ENCODE measurements at regions not wholly inside any gene's neighbourhood (a gene's known extent, or its start where the extent isn't known, plus 50 kb on each side); places are given as distances from the start of the nearest gene placed in this dataset.
"Not testable (repeated sequence)": the region's sequence is repeated elsewhere in the genome, so short reads cannot be mapped to it uniquely, and the experiment has no call there.

GRCh38 chr10:70967591-70968587, 79.5 kb upstream of the PCBD1 start:
- DNase-seq, result no peak

DNA sequence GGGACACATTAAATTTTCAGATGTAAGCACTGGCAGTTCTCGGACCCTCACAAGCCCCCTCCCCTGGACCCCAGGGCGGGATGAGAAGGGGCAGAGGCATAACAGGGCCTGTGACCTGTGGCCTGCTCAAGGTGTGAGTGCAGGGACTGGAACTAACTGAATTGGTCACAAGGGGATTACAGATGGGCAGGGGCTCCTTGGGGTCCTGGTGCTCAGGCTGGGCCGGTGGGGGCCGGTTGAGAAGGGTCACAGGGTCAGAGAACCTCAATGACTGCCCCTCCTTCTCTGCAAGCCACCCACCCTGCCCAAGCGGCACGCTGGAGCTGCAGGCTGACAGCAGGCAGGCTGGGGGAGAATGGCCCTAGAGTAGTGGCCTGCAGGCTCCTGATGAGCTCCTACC, 80.8 kb upstream of the PCBD1 start:
- DNase-seq, result no peak

- no peak for DNase-seq
Measured at GRCh38 chr10:70970830-70971229, 82.5 kb upstream of the PCBD1 start.

DNA sequence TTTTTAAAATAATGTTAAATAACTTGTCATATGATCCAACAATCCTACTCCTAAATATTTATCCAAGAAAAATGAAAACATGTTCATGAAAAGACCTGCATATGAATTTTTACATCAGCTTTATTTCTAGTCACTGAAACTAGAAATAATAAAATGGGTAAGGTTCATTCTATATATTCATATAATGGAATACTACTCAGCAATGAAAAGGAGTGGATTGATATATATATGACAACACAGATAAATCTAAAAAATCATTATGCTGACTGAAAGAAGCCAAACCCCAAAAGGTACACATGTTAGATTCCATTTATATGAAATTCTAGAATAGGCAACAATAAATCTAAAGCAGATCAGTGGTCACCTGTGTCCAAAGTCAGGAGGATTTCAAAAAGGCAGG, 84.9 kb upstream of the PCBD1 start:
- DNase-seq, result no peak

DNA sequence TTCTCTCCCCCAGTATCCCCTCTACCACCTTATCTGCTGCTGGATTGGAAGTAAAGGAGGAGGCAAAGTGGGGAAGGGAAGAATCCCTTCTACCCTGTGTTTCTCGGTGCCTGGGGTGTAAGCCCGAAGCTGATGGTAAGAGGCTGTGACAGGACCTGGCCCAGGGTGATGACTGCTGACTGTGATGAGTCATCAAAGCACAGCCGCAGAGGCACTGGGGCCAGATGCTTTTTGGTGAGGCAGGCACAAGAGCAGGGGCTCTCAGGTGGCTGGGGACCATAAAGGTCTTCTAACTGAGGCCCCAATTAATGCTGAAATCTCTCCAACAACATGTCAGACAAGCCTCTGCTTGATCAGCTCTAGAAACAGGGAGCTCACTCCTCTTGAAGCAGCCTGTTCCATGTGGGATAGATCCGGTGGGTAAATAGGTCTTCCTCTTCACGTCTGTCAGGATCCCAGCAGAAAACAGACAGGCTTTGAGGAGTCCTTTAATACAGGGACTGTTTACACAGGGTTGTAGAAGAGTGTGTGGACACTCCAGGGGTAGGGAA, 86.1 kb upstream of the PCBD1 start:
- peak; percentile 29 for DNase-seq

DNA sequence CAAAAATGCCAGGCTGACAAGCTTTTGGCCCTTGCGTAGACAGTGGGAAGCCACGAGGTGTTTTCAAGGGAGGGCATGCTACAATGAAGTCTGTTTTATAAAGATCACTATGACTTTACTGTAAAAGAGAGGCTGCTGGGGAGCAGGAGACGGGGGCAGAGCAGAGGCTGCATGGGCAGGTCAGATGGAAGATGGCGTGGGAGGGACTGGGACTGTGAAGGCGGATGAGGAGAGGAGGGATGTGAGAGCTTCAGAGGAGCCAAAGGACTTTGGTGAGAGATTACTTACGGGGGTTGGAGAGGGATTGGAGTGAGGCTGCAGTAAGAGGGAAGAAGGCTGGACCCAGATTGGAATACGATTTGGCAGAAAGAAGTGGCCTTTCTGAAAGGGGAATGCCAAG, 86.6 kb upstream of the PCBD1 start:
- no peak for DNase-seq

DNA sequence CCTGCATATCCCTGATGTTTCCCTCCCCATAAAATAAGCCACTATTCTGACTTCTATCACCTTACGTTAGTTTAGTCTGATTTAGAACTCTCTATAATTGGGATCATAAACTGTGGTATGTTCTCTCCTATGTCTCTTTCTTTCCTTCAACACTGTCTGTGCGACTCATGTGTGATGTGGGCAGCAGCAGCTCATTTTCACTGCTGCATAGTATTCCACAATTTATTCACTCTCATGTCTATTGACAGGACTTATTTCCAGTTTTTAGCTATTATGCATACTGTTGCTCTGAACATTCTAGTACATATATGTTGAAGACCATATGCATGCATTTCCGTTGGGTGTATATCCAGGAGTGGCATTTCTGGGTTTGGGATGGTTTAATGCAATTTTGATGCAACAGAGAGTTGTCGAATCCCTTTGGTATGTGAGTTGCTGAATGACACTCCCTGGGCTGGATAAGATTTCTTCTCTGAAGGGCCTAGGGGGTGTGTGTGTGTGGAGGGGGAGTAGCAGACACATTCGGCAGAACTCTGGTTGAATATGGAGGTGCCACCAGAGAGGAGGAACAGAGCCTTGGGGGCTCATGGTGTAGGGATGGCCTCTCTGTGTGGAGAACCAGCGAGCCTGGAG, 87.8 kb upstream of the PCBD1 start:
- DNase-seq, result no peak

DNA sequence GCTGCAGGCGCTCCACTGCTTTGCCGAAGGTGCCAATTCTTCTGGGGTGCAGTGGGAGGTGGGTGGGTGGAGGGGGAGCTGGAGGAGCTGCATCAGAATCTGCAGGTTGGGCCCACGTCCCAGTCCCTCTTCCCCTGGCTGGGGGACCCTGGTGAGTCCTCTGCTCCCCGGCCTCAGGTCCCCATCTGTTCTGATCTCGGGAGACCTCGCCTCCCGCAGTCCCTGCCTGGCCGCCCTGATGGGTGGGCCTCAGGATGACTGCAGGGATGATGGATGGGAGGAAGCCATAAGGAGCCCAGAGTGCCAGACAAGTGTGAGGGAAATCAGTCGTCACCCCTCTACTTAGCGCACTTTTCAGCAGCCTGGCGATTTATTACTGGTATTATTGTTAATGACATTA, 89.3 kb upstream of the PCBD1 start:
- no peak for DNase-seq

DNA sequence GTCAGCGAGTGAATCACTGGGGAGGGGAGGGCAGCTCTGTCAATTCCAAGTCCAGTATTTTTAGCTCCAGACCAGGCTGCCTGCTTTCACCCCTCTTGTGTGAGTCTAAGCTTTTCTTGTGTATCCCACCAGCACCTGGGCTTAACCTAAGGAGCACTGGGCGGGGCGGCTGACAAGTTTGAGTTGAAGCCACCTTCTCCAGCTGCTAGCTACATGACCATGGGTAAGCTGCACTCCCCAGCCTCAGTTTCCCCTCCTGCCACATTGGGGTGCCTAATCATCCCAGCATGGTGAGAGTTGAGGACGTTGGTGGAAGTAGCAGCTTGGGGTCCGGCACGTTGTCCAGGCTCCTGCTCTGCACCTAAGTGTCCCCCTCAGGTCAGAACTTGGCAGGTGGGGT, 89.8 kb upstream of the PCBD1 start:
- DNase-seq, result no peak

DNA sequence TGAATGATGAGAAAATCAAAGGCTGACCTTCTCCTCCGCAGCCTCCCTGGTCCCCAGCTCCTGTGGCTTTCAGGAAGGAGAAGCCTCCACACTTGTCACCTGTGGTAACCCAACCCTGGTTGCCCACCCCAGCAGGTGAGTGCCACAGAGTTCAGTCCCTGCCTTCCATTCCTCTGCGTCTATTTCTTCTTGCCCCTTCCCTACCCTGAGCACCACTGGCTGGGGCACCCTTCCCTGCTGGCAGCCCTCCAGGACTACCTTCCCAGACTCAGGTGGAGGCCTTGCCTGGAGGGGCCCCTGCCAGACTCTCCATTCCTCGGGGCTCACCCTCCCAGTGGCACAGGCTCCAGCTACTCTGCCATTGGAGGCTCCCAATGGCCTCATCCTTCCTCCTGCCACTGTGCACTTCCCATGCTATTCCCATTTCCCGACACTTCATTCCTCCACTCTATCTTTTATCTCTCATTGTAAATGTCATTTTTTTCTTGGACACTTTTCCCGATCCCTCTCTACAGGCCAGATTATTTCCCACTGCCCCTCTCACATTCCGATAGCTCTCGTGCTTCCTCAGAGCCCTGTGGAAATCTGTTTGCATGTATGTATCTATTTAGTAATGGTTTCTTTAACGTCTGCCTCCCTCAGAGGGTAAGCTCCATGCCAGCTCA, 90.6 kb upstream of the PCBD1 start:
- DNase-seq, result no peak

DNA sequence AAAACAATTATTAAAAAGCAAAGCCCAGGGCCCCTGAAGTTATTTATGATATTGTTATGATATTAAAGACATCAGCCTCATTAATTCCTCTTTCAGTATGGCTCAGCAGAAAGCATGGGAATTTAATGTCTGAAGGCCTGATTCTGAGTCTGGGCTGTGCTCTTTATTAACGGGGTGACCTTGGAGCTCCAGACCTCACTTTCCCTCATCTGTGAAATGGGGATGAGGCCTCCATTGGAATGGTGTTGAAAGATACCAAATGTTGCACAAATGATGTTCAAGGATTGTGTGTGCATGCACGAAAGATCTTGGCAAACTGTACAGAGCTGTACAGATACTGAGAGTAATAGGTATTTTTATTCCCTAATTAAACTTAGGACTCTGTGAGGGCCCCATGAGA, 92.3 kb upstream of the PCBD1 start:
- no peak for DNase-seq

GRCh38 chr10:70981171-70981836, 92.9 kb upstream of the PCBD1 start:
- DNase-seq, result no peak

- no peak for DNase-seq
Measured at GRCh38 chr10:70981936-70982335, 93.6 kb upstream of the PCBD1 start.

DNA sequence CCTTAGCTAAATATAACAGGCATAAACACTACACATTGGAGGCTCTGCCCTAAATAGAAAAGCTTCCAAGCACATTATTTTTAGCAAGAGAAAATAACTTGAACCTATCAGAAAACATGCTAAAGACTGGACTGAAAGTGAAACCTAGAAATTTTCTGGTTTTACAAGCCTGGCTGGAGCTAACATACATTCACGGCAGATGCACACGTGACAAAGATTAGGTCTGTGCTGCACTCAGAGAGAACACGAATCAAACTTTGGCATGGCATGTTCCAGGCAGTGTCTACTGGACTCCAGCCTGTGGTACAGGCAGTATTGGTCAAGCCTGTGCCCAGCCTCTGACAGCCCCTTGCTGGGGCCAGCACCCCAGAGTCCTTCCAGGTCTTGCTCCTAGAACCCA, 94.1 kb upstream of the PCBD1 start:
- no peak for DNase-seq

DNA sequence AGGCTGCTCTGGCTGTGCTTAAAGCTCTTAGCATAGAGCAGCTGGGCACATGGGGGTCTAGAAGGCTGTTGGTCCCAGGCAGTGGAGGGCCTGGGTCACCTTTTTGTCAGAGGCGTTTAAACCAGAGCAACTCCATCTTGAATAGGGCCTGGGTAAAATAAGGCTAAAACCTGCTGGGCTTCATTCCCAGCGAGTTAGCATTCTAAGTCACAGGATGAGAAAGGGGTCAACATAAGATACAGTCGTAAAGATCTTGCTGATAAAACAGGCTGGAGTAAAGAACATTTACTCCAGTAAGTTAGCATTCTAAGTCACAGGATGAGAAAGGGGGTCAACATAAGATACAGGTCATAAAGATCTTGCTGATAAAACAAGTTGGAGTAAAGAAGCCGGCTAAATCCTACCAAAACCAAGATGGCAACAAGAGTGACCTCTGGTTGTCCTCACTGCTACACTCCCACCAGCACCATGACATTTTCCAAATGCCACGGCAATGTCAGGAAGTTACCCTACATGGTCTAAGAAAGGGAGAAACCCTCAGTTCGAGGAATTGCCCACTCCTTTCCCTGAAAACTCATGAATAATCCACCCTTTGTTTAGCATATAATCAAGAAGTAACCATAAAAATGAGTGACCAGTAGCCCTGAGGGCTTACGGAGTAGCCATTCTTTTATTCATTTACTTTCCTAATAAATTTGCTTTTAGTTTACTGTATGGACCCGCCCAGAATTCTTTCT, 96.8 kb upstream of the PCBD1 start:
- DNase-seq, result no peak

DNA sequence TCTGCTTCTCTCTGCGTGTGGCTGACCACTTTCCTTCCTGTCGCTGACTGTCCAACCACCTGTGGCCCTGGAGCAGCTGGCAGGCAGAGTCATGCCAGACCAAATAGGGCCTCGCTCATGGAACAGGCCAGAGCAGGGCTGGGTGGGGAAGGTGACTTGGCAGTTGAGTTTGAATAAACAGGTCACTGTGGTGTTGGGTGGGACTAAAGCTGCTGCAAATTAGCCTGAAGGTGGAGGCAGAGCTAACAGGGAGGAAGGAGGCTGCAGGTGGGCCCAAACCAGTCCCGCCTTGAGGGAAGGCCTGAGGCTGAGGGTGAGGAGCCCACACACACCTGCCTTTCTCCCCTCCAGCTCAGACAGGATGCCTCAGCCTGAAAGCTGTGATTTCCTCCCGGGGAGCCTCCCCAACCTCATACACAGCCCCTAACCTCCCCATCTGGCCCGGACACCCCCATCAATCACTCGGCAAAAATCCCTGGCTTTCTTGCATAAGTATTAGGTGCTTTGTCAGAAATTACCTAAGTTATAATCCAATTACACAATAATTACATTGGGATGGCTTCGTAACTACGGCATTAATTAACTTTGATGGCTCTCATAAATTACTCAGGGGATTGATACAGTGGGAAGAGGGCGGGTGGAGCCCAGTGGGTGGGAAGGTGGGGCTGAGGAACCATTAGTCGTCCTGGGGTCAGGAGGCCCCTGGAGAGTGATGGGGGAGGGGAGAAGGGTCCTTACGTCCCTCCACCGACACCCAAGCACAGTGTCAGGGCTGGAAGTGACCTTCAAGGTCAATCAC, 97.7 kb upstream of the PCBD1 start:
- no peak for DNase-seq

DNA sequence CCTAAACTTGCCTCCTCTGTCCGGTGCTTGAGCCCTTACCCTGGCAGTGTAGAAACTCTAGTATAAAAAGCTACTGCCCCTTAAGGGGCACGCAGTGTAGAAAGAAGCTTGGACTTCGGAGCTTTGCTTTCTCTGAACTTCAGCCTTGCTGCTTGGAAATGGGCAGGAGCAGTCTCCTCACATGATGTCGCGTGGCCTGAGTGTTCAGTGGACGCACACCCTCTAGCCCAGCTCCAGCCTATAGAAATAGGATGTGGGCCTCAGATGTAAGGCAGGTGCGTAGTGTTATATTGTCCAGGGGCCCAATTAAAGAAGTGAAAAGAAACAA, 98.2 kb upstream of the PCBD1 start:
- no peak for DNase-seq

DNA sequence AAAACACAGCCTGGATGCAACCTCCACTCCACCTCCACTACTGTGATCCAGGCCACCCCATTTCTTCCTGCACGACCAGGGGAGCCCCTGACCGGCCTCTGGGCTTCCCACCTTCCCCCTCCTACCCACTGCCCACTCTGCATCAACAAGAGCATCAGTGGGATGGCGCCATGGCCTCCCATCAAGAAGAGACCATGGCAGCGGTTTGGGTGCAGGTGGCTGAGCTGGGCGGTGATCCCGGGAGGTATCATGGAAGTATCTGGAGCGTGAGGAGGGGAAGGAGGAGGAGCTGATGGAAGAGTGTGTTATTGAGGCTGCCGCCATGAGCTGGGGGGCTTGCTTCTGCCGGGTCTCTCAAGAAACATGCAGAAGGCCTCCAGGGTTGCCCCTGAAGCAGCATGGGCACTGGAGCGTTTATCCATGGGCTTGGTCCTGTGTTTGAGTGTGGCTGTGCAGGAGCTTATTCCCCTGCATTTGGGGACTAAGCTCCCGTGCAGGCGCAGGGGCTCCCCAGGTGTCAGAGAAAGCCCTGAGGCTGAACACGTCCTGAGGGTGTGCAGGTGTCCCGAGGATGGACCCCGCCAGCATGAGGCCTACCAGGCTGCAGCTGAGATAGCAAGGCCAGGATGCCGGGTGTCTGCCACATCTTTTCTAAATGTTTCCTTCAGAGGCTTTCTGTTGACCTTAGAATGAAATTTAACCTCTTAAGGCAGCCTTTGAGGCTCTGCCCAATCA, 99.2 kb upstream of the PCBD1 start:
- DNase-seq, result no peak

DNA sequence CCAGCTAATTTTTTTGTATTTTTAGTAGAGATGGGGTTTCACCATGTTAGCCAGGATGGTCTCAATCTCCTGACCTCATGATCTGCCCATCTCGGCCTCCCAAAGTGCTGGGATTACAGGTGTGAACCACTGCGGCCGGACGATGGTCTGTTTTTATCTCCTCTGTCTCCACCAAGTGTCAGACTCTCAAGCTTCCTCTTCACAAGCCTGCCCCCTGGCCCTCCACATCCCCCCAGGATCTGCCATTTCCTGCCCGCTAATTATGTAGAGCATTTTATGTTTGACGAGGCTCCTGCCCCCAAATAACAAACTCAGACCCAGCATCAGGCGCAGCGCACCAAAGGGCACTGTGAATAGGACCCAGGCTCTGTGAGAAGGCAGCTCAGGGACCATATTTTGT, 101.8 kb upstream of the PCBD1 start:
- DNase-seq, result not testable (repeated sequence)

DNA sequence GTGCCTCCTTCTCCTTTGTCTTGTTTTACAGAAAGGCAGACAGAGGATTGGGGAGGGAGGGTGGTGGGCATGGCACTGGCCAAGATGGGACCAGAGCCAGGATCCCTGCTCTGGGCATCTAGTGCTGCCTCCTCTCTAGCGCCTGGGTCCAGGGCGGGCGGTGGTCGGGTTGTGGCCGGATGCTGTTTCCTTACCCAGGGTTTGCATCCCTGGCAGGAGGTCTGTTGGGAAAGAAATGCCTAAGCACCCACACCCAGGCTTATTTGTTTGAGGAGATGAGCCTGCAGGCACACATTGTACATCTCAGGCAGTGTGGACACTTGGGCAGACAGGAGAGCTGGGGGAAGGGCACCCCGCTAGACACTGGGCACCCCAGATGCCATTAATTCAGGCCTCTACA, 102.3 kb upstream of the PCBD1 start:
- no peak for DNase-seq

Data from stimulated activated CD8-positive, alpha-beta memory T cell treated with anti-CD3 and anti-CD28 coated beads, Interleukin-4, amount 100 ng/mL, for 48 hours (primary cell).